GM12878 (cell line): ENCODE measurements at regions not wholly inside any gene's neighbourhood (a gene's known extent, or its start where the extent isn't known, plus 50 kb on each side); places are given as distances from the start of the nearest gene placed in this dataset.

Experiments
- BCL3 ChIP-seq: IDR thresholded peaks from 2 replicates; pipeline ENCODE4 v1.6.1; 2011; ENCODE audit warnings: borderline replicate concordance, low read depth, mild to moderate bottlenecking, moderate library complexity, low read length; ENCODE audit not compliant: insufficient read depth, poor library complexity, severe bottlenecking
- CBFB ChIP-seq: IDR thresholded peaks from 2 replicates; pipeline ENCODE4 v1.6.1; 2016; ENCODE audit warnings: antibody characterized with exemption, low read depth
- CTCF ChIP-seq, 3 experiments: IDR thresholded peaks in 2 of 3; conservative IDR thresholded peaks in 1 of 3; 2 replicates each; pipeline ENCODE4 v1.5.1; 2011; ENCODE audit warnings: low read depth in 3 of 3, low read length in 3 of 3, mild to moderate bottlenecking in 3 of 3, control low read depth in 2 of 3, moderate library complexity in 2 of 3, inconsistent platforms in 1 of 3, mixed read lengths in 1 of 3; ENCODE audit not compliant: control insufficient read depth in 2 of 3, insufficient read depth in 1 of 3; ENCODE audit errors: extremely low read depth in 1 of 3
- EP300 ChIP-seq, 2 experiments: fragments of 150-350 bp in 1 of 2; IDR thresholded peaks; 2 replicates each; pipeline ENCODE4 v1.6.1; 2011 to 2012; ENCODE audit warnings: low read depth in 2 of 2, low read length in 2 of 2, borderline replicate concordance in 1 of 2, improper control_type of control experiment in 1 of 2, inconsistent platforms in 1 of 2; ENCODE audit not compliant: control insufficient read depth in 1 of 2
- MAX ChIP-seq: IDR thresholded peaks from 2 replicates; pipeline ENCODE4 v1.6.1; 2012; ENCODE audit warnings: low read depth, low read length, improper control_type of control experiment
- MXI1 ChIP-seq: fragments of 150-350 bp; IDR thresholded peaks from 2 replicates; pipeline ENCODE4 v1.6.1; 2011; ENCODE audit warnings: low read depth, mild to moderate bottlenecking, inconsistent platforms, low read length, improper control_type of control experiment
- RELA ChIP-seq: fragments of 450-650 bp; IDR thresholded peaks from 2 replicates; pipeline ENCODE4 v1.8.0; 2014; ENCODE audit warnings: borderline replicate concordance; ENCODE audit not compliant: partially characterized antibody
- TAF1 ChIP-seq: IDR thresholded peaks from 2 replicates; pipeline ENCODE4 v1.6.1; 2011; ENCODE audit warnings: mild to moderate bottlenecking, low read depth, low read length, borderline replicate concordance
- USF2 ChIP-seq: IDR thresholded peaks from 2 replicates; pipeline ENCODE4 v1.6.1; 2011; ENCODE audit warnings: low read depth, low read length, improper control_type of control experiment, borderline replicate concordance
- ZZZ3 ChIP-seq: IDR thresholded peaks from 2 replicates; pipeline ENCODE4 v1.6.1; 2011; ENCODE audit warnings: low read depth; ENCODE audit not compliant: control insufficient read depth, insufficient read length

GRCh38 chr1:37166005-37166404 lies 131.7 kb upstream of the GRIK3 start:
- TF ChIP-seq CTCF (IDR thresholded peaks at IDR 0.05 in 2 of 3, conservative IDR thresholded peaks at IDR 0.05 in 1 of 3; ENCODE audit: control insufficient read depth in 2 of 3, extremely low read depth in 1 of 3, insufficient read depth in 1 of 3, low read depth in 3 of 3, low read length in 3 of 3) (no peak), RELA (no peak), ZZZ3 (no peak), CBFB (no peak), USF2 (no peak), EP300 (IDR thresholded peaks at IDR 0.05; ENCODE audit: borderline replicate concordance in 1 of 2, control insufficient read depth in 1 of 2, low read depth in 2 of 2, low read length in 2 of 2) (no peak), MXI1 (no peak), BCL3 (no peak), TAF1 (no peak), MAX (no peak)
